HEK293T (cell line): ENCODE measurements at regions not wholly inside any gene's neighbourhood (a gene's known extent, or its start where the extent isn't known, plus 50 kb on each side); places are given as distances from the start of the nearest gene placed in this dataset.

Experiments
- ARNT ChIP-seq: fragments of 450-650 bp; IDR thresholded peaks from 2 replicates; pipeline ENCODE4 v1.6.1; 2017; ENCODE audit warnings: mild to moderate bottlenecking
- CTBP1 ChIP-seq: fragments of 450-650 bp; IDR thresholded peaks from 2 replicates; pipeline ENCODE4 v1.6.1; 2016; ENCODE audit warnings: borderline replicate concordance
- ELF4 ChIP-seq: fragments of 450-650 bp; IDR thresholded peaks from 2 replicates; pipeline ENCODE4 v1.6.1; 2017; ENCODE audit warnings: antibody characterized with exemption
- PKNOX1 ChIP-seq: fragments of 450-650 bp; IDR thresholded peaks from 2 replicates; pipeline ENCODE4 v1.6.1; 2016
- SUZ12 ChIP-seq: fragments of 450-650 bp; IDR thresholded peaks from 2 replicates; pipeline ENCODE4 v1.6.1; 2016; ENCODE audit warnings: mild to moderate bottlenecking

GRCh38 chr13:89221557-89222158, 1550.5 kb downstream of the SLITRK5 start:
- TF ChIP-seq ARNT (no peak), CTBP1 (no peak), PKNOX1 (no peak), SUZ12 (no peak), ELF4 (no peak)
